ENCODE measurements at regions not wholly inside any gene's neighbourhood (a gene's known extent, or its start where the extent isn't known, plus 50 kb on each side); places are given as distances from the start of the nearest gene placed in this dataset.
"Not testable (repeated sequence)": the region's sequence is repeated elsewhere in the genome, so short reads cannot be mapped to it uniquely, and the experiment has no call there.

DNA sequence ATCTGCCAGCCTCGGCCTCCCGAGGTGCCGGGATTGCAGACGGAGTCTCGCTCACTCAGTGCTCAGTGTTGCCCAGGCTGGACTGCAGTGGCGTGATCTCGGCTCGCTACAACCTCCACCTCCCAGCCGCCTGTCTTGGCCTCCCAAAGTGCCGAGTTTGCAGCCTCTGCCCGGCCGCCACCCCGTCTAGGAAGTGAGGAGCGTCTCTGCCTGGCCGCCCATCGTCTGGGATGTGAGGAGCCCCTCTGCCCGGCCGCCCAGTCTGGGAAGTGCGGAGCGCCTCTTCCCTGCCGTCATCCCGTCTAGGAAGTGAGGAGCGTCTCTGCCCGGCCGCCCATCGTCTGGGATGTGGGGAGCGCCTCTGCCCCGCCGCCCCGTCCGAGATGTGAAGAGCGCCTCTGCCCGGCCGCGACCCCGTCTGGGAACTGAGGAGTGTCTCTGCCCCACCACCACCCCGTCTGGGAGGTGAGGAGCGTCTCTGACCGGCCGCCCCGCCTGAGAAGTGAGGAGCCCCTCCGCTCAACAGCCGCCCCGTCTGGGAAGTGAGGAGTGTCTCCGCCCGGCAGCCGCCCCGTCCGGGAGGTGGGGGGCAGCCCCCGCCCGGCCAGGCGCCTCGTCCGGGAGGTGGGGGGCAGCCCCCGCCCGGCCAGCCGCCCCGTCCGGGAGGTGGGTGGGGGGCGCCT is 180.4 kb upstream of the ZNF184 start:
- DNase-seq (ENCODE audit: low read depth); H3K4me3 ChIP-seq (ENCODE audit: low read depth, low read length): not testable (repeated sequence)

- DNase-seq (ENCODE audit: low read depth), result no peak
- no peak overlapping the region for H3K4me3 ChIP-seq (ENCODE audit: low read depth, low read length)
These were observed 178.4 kb upstream of the ZNF184 start for GRCh38 chr6:27651371-27651732.

GRCh38 chr6:27650620-27651370 is 177.9 kb upstream of the ZNF184 start:
- no peak overlapping the region for H3K4me3 ChIP-seq (ENCODE audit: low read depth, low read length)
- DNase-seq (ENCODE audit: low read depth), result no peak

GRCh38 chr6:27644528-27644927 is 171.6 kb upstream of the ZNF184 start:
- H3K4me3 ChIP-seq (ENCODE audit: low read depth, low read length), result no peak overlapping the region

GRCh38 chr6:27642744-27643456 is 170.0 kb upstream of the ZNF184 start:
- H3K4me3 ChIP-seq (ENCODE audit: low read depth, low read length), result no peak overlapping the region
- no peak for DNase-seq (ENCODE audit: low read depth)

More at GRCh38 chr6:27644528-27644927, 171.6 kb upstream of the ZNF184 start:
- no peak for DNase-seq (ENCODE audit: low read depth)

DNA sequence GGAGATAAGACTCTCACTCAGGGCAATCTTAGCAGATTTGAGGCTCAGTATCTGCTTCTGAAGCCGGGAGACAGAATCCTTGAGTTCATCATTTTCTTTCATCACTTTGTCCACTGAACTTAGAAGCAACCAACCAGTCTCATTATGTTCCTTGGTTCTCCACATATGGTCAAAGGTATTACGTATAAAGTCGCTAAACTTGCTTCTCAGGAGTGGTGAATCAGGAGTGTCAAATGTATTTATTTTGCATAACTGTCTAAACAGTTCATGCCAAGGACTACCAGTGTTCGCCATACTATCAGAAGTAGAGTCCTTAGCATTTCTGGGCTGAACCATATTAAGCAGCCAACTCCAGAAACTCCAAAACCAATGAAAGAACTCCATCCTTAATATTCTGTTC is 163.0 kb upstream of the ZNF184 start:
- not testable (repeated sequence) for H3K4me3 ChIP-seq (ENCODE audit: low read depth, low read length); DNase-seq (ENCODE audit: low read depth)

DNA sequence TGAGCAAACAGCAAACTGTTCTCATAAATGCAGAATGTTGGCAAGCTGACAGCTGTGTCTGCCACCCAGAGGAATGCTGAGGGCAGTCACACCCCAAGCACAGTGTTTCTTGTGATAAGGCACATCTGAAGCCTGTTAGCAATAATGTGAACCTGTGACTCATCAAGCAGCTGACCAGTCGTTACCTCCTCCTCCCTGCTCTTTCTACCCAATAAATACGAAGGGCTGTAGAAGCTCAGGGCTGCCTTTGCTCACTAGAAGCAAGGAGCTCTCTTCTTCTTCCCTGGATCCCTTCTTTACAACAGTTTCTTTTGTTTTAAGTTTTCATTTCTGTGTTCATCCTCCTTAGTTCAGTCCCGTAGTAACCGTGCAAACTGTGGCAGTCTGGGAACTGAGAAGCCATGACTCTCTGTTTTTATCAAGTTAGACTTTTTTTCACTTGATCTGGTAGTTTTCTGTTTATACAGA is 160.3 kb upstream of the ZNF184 start:
- not testable (repeated sequence) for DNase-seq (ENCODE audit: low read depth); H3K4me3 ChIP-seq (ENCODE audit: low read depth, low read length)

DNA sequence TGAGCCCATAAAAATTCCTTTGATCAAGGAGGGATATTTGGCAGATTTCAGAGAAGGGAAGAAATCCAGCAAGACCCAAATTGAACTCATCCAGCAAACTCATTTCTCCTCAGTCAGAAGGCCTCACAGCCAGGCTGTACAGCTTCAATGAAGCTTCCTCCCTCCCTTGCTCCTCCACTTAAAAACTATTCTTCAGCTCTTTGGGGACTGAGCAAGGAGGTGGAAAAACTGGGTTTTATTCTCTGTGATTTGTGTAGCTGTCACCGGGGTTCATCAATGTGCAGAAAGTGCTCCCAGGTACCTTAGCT is 158.7 kb upstream of the ZNF184 start:
- no peak for DNase-seq (ENCODE audit: low read depth)
- H3K4me3 ChIP-seq (ENCODE audit: low read depth, low read length), result peak overlapping the region; percentile 37

DNA sequence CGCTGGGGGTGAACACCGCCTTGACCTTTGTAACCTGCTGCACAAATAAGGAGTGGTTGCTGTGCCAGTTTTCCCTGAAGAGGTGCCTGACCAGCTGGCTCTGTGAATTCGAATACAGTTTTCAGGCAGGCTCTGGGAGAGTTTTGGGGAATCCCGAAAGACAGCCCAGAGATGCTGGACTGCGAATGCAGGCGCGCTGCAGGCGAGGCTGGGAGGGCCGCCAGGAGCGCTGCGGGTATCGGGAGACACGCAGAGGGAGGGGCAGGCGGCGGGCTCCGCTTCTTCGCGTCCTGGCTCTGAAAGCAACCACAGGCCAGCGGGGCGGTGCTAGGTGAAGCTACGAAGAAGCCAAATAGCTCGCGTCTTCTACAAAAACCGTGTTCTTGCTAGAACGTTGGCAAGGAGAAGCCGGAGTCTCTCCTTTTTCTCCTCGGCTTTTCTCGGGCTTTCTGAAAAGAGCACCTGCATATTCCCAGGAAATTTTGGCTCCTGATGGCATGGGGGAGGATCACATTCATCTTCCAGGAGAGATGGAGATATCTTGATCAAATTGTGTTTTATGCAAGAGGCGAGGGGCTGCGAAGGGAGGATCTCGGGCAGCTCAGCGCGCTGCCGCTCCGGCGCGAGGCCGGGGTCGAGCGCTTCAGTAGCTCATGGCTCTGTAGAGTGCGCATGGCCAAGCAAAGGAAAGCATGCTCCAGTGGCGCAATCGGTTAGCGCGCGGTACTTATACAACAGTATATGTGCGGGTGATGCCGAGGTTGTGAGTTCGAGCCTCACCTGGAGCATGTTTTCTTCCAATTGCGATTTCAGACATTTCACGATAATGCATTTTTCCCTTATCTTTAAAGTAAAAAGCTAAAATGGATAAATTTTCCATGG is 158.1 kb upstream of the ZNF184 start:
- peak overlapping the region; percentile 37 for H3K4me3 ChIP-seq (ENCODE audit: low read depth, low read length)
- DNase-seq (ENCODE audit: low read depth), result no peak

GRCh38 chr6:27624694-27625262 is 151.9 kb upstream of the ZNF184 start:
- no peak overlapping the region for H3K4me3 ChIP-seq (ENCODE audit: low read depth, low read length)
- DNase-seq (ENCODE audit: low read depth), result no peak

- DNase-seq (ENCODE audit: low read depth), result no peak
- no peak overlapping the region for H3K4me3 ChIP-seq (ENCODE audit: low read depth, low read length)
These were observed 150.2 kb upstream of the ZNF184 start for GRCh38 chr6:27623103-27623502.

DNA sequence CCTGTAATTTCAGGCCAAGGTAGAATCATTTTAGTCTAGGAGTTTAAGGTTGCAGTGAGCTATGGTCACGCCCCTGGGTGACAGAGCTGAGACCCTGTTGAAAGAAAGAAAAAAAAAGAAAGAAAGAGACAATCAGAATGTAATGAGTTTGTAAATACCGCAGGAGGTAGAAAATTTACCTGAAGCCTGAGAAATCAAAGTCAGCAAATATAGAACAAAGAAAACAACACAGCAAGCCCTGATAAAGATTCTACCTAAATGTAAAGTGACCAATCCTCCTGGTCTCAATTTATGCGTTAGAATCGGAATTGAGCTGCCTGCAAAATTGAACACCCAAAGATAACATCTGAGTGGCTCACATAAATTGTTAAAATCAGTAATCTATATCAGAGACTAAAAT is 146.5 kb upstream of the ZNF184 start:
- no peak for DNase-seq (ENCODE audit: low read depth)
- no peak overlapping the region for H3K4me3 ChIP-seq (ENCODE audit: low read depth, low read length)

DNA sequence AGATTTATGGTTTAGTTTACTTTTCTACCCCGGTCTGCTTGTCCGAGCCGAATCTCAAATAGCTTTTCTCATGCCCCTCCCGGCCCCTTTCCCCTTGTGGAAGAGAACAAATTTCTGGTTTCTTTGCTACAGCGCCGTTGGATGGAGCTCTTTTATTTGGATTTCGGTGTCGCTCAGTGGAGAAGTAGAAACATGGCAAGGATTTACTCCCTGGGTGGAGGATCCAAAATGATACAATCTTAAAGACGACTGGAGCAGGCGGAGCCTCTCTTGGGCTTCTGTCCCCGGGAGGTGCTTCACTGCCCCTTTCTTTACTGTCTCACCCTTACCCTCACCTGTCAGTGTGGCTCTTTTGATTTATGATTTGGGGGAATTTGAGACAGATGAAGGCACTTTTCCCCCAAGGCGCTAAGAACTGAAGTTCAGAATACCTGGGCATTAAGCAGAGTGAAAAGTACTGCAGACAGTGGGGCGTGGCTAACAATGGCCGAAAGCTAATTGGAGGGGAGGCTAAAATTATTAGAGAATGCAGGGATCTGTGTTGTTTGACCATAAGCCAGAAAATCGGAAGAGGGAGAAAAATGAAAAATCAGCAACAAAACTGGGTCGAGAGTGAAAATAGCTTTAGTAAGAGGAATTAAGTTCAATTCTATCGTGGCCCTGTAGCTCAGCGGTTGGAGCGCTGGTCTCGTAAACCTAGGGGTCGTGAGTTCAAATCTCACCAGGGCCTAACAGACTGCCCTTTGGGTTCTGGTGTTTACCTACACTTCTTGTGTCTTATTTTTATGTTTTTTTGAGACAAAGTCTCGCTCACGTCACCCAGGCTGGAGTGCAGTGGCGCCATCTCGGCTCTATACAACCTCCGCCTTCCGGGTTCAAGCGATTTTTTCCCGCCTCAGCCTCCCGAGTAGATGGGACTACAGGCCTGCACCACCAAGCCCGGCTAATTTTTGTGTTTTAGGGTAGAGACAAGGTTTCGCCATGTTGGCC is 145.1 kb upstream of the ZNF184 start:
- no peak for DNase-seq (ENCODE audit: low read depth)
- H3K4me3 ChIP-seq (ENCODE audit: low read depth, low read length), result peak overlapping the region; percentile 57

GRCh38 chr6:27617046-27617687 is 144.3 kb upstream of the ZNF184 start:
- H3K4me3 ChIP-seq (ENCODE audit: low read depth, low read length), result peak overlapping the region; percentile 57
- DNase-seq (ENCODE audit: low read depth), result no peak

DNA sequence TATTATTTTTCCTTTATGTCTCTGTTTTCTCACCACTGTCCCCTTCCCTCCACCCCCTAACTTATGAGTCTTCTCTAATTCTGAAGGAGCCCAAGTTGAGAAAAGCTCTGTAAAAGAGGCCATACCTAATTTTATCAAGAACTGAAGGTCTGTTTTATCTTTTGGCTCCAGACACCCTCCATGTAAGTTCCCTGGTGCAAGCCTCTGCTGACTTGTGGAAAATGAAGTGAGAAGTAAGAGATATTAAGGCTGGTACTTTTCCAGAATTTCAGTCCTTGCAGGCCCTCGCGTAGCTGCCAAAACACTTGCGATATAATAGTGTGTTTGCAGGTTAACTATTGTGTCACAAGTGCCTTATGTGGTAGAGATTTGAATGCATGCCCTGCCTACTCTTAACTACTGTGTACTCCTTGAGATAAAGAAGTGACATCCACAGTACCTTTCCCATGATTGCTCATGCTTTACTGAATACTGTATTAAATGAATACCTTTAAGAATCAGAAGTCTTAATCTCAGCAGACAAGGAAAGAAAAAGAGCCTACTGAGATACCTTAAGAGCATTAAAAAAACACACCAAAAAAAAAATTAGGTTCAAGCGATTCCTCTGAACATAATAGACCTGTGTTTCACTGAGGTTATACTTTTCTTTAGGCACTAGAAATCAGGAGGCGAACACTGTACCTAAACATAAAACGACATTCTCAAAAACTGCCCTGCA is 143.6 kb upstream of the ZNF184 start:
- no peak for DNase-seq (ENCODE audit: low read depth)
- H3K4me3 ChIP-seq (ENCODE audit: low read depth, low read length), result peak overlapping the region; percentile 57

GRCh38 chr6:27611451-27611850 is 138.5 kb upstream of the ZNF184 start:
- no peak overlapping the region for H3K4me3 ChIP-seq (ENCODE audit: low read depth, low read length)
- DNase-seq (ENCODE audit: low read depth), result no peak

Data from skeletal muscle cell (primary cell).